Gastroesophageal sphincter (tissue), 4 donors: ENCODE measurements at regions not wholly inside any gene's neighbourhood (a gene's known extent, or its start where the extent isn't known, plus 50 kb on each side); places are given as distances from the start of the nearest gene placed in this dataset.

Source experiments
- ATAC-seq: fragments of 150-250 bp; one replicate; pipeline ENCODE4 v1.9.1; 2016; ENCODE audit warnings: mild to moderate bottlenecking, moderate library complexity
- H3K27ac ChIP-seq, 4 donors: fragments of 200-600 bp; sonication (generic) in 3 of 4; 1 replicate in 3 of 4; 2 replicates in 1 of 4; pipeline ENCODE4 v1.5.1; 2016 to 2019
- H3K27me3 ChIP-seq: fragments of 200-600 bp; sonication (generic); one replicate; pipeline ENCODE4 v1.5.1; 2019
- H3K36me3 ChIP-seq, 2 donors: fragments of 200-600 bp; sonication (generic); one replicate each; pipeline ENCODE4 v1.5.1; 2019; ENCODE audit warnings: control low read depth in 1 of 2
- H3K4me1 ChIP-seq, 3 donors: fragments of 200-600 bp; sonication (generic); 1 replicate in 2 of 3; 2 replicates in 1 of 3; pipeline ENCODE4 v1.5.1; 2016 to 2019; ENCODE audit warnings: control low read depth in 2 of 3
- H3K4me3 ChIP-seq, 2 donors: fragments of 200-600 bp; sonication (generic); one replicate each; pipeline ENCODE4 v1.5.1; 2019; ENCODE audit warnings: mild to moderate bottlenecking in 1 of 2, moderate library complexity in 1 of 2
- H3K9me3 ChIP-seq, 3 donors: fragments of 200-600 bp; sonication (generic); one replicate each; pipeline ENCODE4 v1.5.1; 2017 to 2019; ENCODE audit warnings: control low read depth in 2 of 3
- CTCF ChIP-seq, 4 experiments: fragments of 200-600 bp in 2 of 4; fragments of 450-650 bp in 2 of 4; sonication (generic) in 1 of 4; IDR thresholded peaks; one replicate each; pipeline ENCODE4 v1.5.1; 2017 to 2019; ENCODE audit warnings: antibody characterized with exemption in 4 of 4, mild to moderate bottlenecking in 2 of 4, moderate library complexity in 2 of 4
- EP300 ChIP-seq: sonication (generic); formaldehyde crosslinking; IDR thresholded peaks from one replicate; pipeline ENCODE4 v1.6.1; 2017; ENCODE audit warnings: antibody characterized with exemption, mild to moderate bottlenecking
- POLR2A ChIP-seq, 2 donors: fragments of 450-650 bp; IDR thresholded peaks; one replicate each; pipeline ENCODE4 v1.6.1; 2017; ENCODE audit warnings: antibody characterized with exemption in 2 of 2, mild to moderate bottlenecking in 2 of 2, moderate library complexity in 1 of 2
- POLR2AphosphoS5 ChIP-seq: sonication (generic); formaldehyde crosslinking; IDR thresholded peaks from one replicate; pipeline ENCODE4 v1.6.1; 2017; ENCODE audit warnings: antibody characterized with exemption
- WGBS, 2 donors: methylation state at CpG; one replicate each; pipeline ENCODE4 v1.1.5; 2018; ENCODE audit warnings: low coverage in 1 of 2; 5-methylcytosine and 5-hydroxymethylcytosine counted together

- TF ChIP-seq CTCF (IDR thresholded peaks at IDR 0.05): no peak
- no peak for TF ChIP-seq POLR2A (IDR thresholded peaks at IDR 0.05)
- no peak for TF ChIP-seq EP300
- TF ChIP-seq POLR2AphosphoS5: no peak
- no peaks in the 10 kb centered on the region for H3K27me3 ChIP-seq
- 53 to 57% methylated on average over 4 of the region's 4 CpGs for WGBS, 2 donors
- H3K4me3 ChIP-seq: no peak overlapping the region
- ATAC-seq: no peak
- no peaks in the 10 kb centered on the region for H3K9me3 ChIP-seq
- no peak overlapping the region for H3K27ac ChIP-seq
- no peaks in the 10 kb centered on the region for H3K36me3 ChIP-seq
- H3K4me1 ChIP-seq: no peaks in the 10 kb centered on the region
These were observed 98.2 kb downstream of the SLC35B3 start for GRCh38 chr6:8337147-8337546.

- WGBS, 2 donors: 66 to 84% methylated on average over 6 to 10 of the region's 11 CpGs
- TF ChIP-seq POLR2AphosphoS5 (no peak), EP300 (no peak), CTCF (IDR thresholded peaks at IDR 0.05) (no peak), POLR2A (IDR thresholded peaks at IDR 0.05) (no peak)
- Histone ChIP-seq H3K4me3 (no peak overlapping the region), H3K36me3 (no peaks in the 10 kb centered on the region), H3K27me3 (no peaks in the 10 kb centered on the region), H3K9me3 (no peaks in the 10 kb centered on the region), H3K27ac (no peak overlapping the region), H3K4me1 (no peaks in the 10 kb centered on the region)
- no peak for ATAC-seq
These were observed 98.8 kb downstream of the SLC35B3 start for GRCh38 chr6:8336406-8337057.

GRCh38 chr6:8335896-8336295, 99.4 kb downstream of the SLC35B3 start:
- Histone ChIP-seq H3K4me1 (no peaks in the 10 kb centered on the region), H3K27me3 (no peaks in the 10 kb centered on the region), H3K36me3 (no peaks in the 10 kb centered on the region), H3K4me3 (no peak overlapping the region), H3K27ac (no peak overlapping the region), H3K9me3 (no peaks in the 10 kb centered on the region)
- 74 to 84% methylated on average over 7 of the region's 7 CpGs for WGBS, 2 donors
- TF ChIP-seq EP300: no peak
- TF ChIP-seq POLR2AphosphoS5: no peak
- TF ChIP-seq CTCF (IDR thresholded peaks at IDR 0.05): no peak
- no peak for TF ChIP-seq POLR2A (IDR thresholded peaks at IDR 0.05)
- ATAC-seq: no peak

GRCh38 chr6:8335381-8335780, 100.0 kb downstream of the SLC35B3 start:
- Histone ChIP-seq H3K4me1 (no peaks in the 10 kb centered on the region), H3K9me3 (no peaks in the 10 kb centered on the region), H3K27me3 (no peaks in the 10 kb centered on the region), H3K27ac (no peak overlapping the region), H3K36me3 (no peaks in the 10 kb centered on the region), H3K4me3 (no peak overlapping the region)
- no peak for TF ChIP-seq POLR2AphosphoS5
- no peak for ATAC-seq
- WGBS, 2 donors: 60 to 81% methylated on average over 1 of the region's 1 CpG

GRCh38 chr6:8334113-8334512, 101.2 kb downstream of the SLC35B3 start:
- no peak for ATAC-seq
- 53 to 71% methylated on average over 5 of the region's 5 CpGs for WGBS, 2 donors
- Histone ChIP-seq H3K9me3 (no peaks in the 10 kb centered on the region), H3K27me3 (no peaks in the 10 kb centered on the region), H3K36me3 (no peaks in the 10 kb centered on the region), H3K4me1 (no peaks in the 10 kb centered on the region), H3K4me3 (no peak overlapping the region), H3K27ac (no peak overlapping the region)
- TF ChIP-seq POLR2AphosphoS5 (no peak), POLR2A (IDR thresholded peaks at IDR 0.05) (no peak)

GRCh38 chr6:8329562-8329961, 105.8 kb downstream of the SLC35B3 start:
- 35 to 43% methylated on average over 7 of the region's 8 CpGs for WGBS, 2 donors

More at GRCh38 chr6:8329562-8329961, 105.8 kb downstream of the SLC35B3 start:
- H3K4me3 ChIP-seq: no peak overlapping the region
- H3K36me3 ChIP-seq: no peaks in the 10 kb centered on the region
- ATAC-seq: no peak
- TF ChIP-seq EP300 (no peak), CTCF (IDR thresholded peaks at IDR 0.05) (no peak), POLR2AphosphoS5 (no peak), POLR2A (IDR thresholded peaks at IDR 0.05) (no peak)
- peaks cover 3% of the 10 kb centered on the region for H3K27me3 ChIP-seq
- H3K4me1 ChIP-seq: no peaks in the 10 kb centered on the region
- H3K27ac ChIP-seq: no peak overlapping the region
- H3K9me3 ChIP-seq: no peaks in the 10 kb centered on the region
